OCI-LY1 (cell line): ENCODE measurements at regions not wholly inside any gene's neighbourhood (a gene's known extent, or its start where the extent isn't known, plus 50 kb on each side); places are given as distances from the start of the nearest gene placed in this dataset.

ENCODE experiments used
- EZH2 ChIP-seq: fragments of 200-600 bp; sonication (generic), shearing (Covaris generic); IDR thresholded peaks from 2 replicates; pipeline ENCODE4 v1.8.0; 2017; ENCODE audit warnings: borderline replicate concordance, mixed run types, mild to moderate bottlenecking, antibody characterized with exemption, low read length, moderate library complexity, mixed read lengths
- TF ChIP-seq, protein P1 (sequence below): fragments of 200-600 bp; sonication (generic), shearing (Covaris generic); IDR thresholded peaks from 2 replicates; pipeline ENCODE4 v1.5.1; 2017; ENCODE audit warnings: mild to moderate bottlenecking, antibody characterized with exemption, low read length, moderate library complexity, mixed read lengths

DNA sequence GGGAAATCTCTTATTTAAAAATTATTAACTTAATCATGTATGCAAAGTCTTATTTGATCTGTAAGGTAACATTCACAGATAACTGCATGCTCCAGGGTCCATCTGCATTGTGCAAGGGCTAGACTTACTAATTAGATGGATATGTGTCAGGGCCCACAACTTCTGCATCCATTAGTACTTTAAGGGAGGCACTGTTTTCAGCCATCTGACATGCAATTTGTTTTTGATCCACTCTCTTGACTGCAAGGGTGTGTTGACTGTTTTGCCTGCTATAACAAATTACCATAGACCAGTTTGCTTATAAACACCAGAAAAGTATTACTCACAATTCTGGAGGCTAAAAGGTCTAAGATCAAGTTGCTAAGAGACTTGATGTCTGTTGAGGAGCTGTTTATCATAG, 542.1 kb upstream of the HS3ST1 start:
- TF ChIP-seq, protein P1, sequence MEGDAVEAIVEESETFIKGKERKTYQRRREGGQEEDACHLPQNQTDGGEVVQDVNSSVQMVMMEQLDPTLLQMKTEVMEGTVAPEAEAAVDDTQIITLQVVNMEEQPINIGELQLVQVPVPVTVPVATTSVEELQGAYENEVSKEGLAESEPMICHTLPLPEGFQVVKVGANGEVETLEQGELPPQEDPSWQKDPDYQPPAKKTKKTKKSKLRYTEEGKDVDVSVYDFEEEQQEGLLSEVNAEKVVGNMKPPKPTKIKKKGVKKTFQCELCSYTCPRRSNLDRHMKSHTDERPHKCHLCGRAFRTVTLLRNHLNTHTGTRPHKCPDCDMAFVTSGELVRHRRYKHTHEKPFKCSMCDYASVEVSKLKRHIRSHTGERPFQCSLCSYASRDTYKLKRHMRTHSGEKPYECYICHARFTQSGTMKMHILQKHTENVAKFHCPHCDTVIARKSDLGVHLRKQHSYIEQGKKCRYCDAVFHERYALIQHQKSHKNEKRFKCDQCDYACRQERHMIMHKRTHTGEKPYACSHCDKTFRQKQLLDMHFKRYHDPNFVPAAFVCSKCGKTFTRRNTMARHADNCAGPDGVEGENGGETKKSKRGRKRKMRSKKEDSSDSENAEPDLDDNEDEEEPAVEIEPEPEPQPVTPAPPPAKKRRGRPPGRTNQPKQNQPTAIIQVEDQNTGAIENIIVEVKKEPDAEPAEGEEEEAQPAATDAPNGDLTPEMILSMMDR = no peak
- TF ChIP-seq EZH2 = no peak
